Right lobe of liver (tissue), 4 donors: ENCODE measurements at regions not wholly inside any gene's neighbourhood (a gene's known extent, or its start where the extent isn't known, plus 50 kb on each side); places are given as distances from the start of the nearest gene placed in this dataset.

Experiments used
- CTCF ChIP-seq, 4 donors: fragments of 200-600 bp in 3 of 4; fragments of 450-650 bp in 1 of 4; IDR thresholded peaks; one replicate each; pipeline versions ENCODE4 v1.5.1 to v1.8.0; 2016 to 2022; ENCODE audit warnings: antibody characterized with exemption in 4 of 4, mild to moderate bottlenecking in 2 of 4
- POLR2A ChIP-seq: fragments of 450-650 bp; IDR thresholded peaks from one replicate; pipeline ENCODE4 v1.6.1; 2017; ENCODE audit warnings: antibody characterized with exemption, mild to moderate bottlenecking
- donor health status: DM: no; HTN: no; CAD: no.
- donor health status: DM: no; HTN: no; CAD: no.
- donor health status: DM: no; HTN: yes; CAD: no.

GRCh38 chrX:39169976-39170375, 368.7 kb downstream of the MID1IP1 start:
- no peak for TF ChIP-seq POLR2A
- TF ChIP-seq CTCF (IDR thresholded peaks at IDR 0.05): no peak
